Neural cell (in vitro differentiated cells): ENCODE measurements at regions not wholly inside any gene's neighbourhood (a gene's known extent, or its start where the extent isn't known, plus 50 kb on each side); places are given as distances from the start of the nearest gene placed in this dataset.

Experiments
- CTCF ChIP-seq: fragments of 450-650 bp; IDR thresholded peaks from 2 replicates; pipeline ENCODE4 v1.5.1; 2014; ENCODE audit warnings: antibody characterized with exemption, mild to moderate bottlenecking, moderate library complexity; ENCODE audit not compliant: poor library complexity, severe bottlenecking
- EP300 ChIP-seq: fragments of 450-650 bp; conservative IDR thresholded peaks from 2 replicates; pipeline ENCODE4 v1.6.1; 2014; ENCODE audit warnings: antibody characterized with exemption, mild to moderate bottlenecking, moderate library complexity; ENCODE audit not compliant: poor library complexity, severe bottlenecking
- EZH2 ChIP-seq: fragments of 200-600, 300-800 bp; shearing (Covaris generic), sonication (generic); IDR thresholded peaks from 2 replicates; pipeline ENCODE4 v1.6.1; 2014; ENCODE audit warnings: antibody characterized with exemption, low read length, borderline replicate concordance, mild to moderate bottlenecking; ENCODE audit not compliant: insufficient read depth, poor library complexity, severe bottlenecking
- MXI1 ChIP-seq: fragments of 450-650 bp; conservative IDR thresholded peaks from 2 replicates; pipeline ENCODE4 v1.6.1; 2014; ENCODE audit warnings: antibody characterized with exemption, mild to moderate bottlenecking; ENCODE audit not compliant: poor library complexity, severe bottlenecking
- POLR2AphosphoS5 ChIP-seq: IDR thresholded peaks from 2 replicates; pipeline ENCODE4 v1.6.1; 2012
- RAD21 ChIP-seq: fragments of 450-650 bp; conservative IDR thresholded peaks from 2 replicates; pipeline ENCODE4 v1.6.1; 2014; ENCODE audit warnings: antibody characterized with exemption, mild to moderate bottlenecking, moderate library complexity
- REST ChIP-seq: IDR thresholded peaks from 2 replicates; pipeline ENCODE4 v1.6.1; 2012; ENCODE audit warnings: borderline replicate concordance
- SMC3 ChIP-seq: fragments of 450-650 bp; conservative IDR thresholded peaks from 2 replicates; pipeline ENCODE4 v1.6.1; 2014; ENCODE audit warnings: antibody characterized with exemption, mild to moderate bottlenecking, moderate library complexity; ENCODE audit not compliant: poor library complexity
- TAF1 ChIP-seq: IDR thresholded peaks from 2 replicates; pipeline ENCODE4 v1.6.1; 2012; ENCODE audit warnings: low read depth

- TF ChIP-seq CTCF, result no peak
- no peak for TF ChIP-seq EZH2
- no peak for TF ChIP-seq RAD21
- no peak for TF ChIP-seq POLR2AphosphoS5
- TF ChIP-seq MXI1, result no peak
- no peak for TF ChIP-seq TAF1
- TF ChIP-seq EP300, result no peak
- TF ChIP-seq SMC3, result no peak
- no peak for TF ChIP-seq REST
Observed at GRCh38 chr11:101816613-101817012, 98.2 kb upstream of the CEP126 start.
